ENCODE measurements at regions not wholly inside any gene's neighbourhood (a gene's known extent, or its start where the extent isn't known, plus 50 kb on each side); places are given as distances from the start of the nearest gene placed in this dataset.

- H3K9ac ChIP-seq (ENCODE audit: low read length in 2 of 2): no peak overlapping the region
- no peak overlapping the region for H3K27ac ChIP-seq (ENCODE audit: low read length)
- H3K4me1 ChIP-seq (ENCODE audit: control insufficient read depth, insufficient read depth, low read length): no peaks in the 10 kb centered on the region
- no peaks in the 10 kb centered on the region for H3K9me3 ChIP-seq (ENCODE audit: control insufficient read depth in 2 of 2, low read length in 2 of 2)
- H3K4me3 ChIP-seq (ENCODE audit: low read length in 2 of 2): no peak overlapping the region
- no peaks in the 10 kb centered on the region for H3K27me3 ChIP-seq (ENCODE audit: control insufficient read depth in 1 of 2, insufficient read depth in 2 of 2, low read length in 2 of 2)
- no peaks in the 10 kb centered on the region for H3K36me3 ChIP-seq (ENCODE audit: control insufficient read depth in 2 of 2, insufficient read depth in 2 of 2, low read length in 2 of 2)
Measured at GRCh38 chr2:234597576-234597861, 100.6 kb upstream of the ARL4C start.

GRCh38 chr2:234596696-234597575 lies 100.1 kb upstream of the ARL4C start:
- Histone ChIP-seq H3K36me3 (ENCODE audit: control insufficient read depth in 2 of 2, insufficient read depth in 2 of 2, low read length in 2 of 2) (no peaks in the 10 kb centered on the region), H3K27me3 (ENCODE audit: control insufficient read depth in 1 of 2, insufficient read depth in 2 of 2, low read length in 2 of 2) (no peaks in the 10 kb centered on the region), H3K27ac (ENCODE audit: low read length) (no peak overlapping the region), H3K9me3 (ENCODE audit: control insufficient read depth in 2 of 2, low read length in 2 of 2) (no peaks in the 10 kb centered on the region), H3K9ac (ENCODE audit: low read length in 2 of 2) (no peak overlapping the region), H3K4me1 (ENCODE audit: control insufficient read depth, insufficient read depth, low read length) (no peaks in the 10 kb centered on the region), H3K4me3 (ENCODE audit: low read length in 2 of 2) (no peak overlapping the region)

- H3K27me3 ChIP-seq (ENCODE audit: control insufficient read depth in 1 of 2, insufficient read depth in 2 of 2, low read length in 2 of 2): no peaks in the 10 kb centered on the region
- no peaks in the 10 kb centered on the region for H3K36me3 ChIP-seq (ENCODE audit: control insufficient read depth in 2 of 2, insufficient read depth in 2 of 2, low read length in 2 of 2)
- no peaks in the 10 kb centered on the region for H3K9me3 ChIP-seq (ENCODE audit: control insufficient read depth in 2 of 2, low read length in 2 of 2)
- no peak overlapping the region for H3K4me3 ChIP-seq (ENCODE audit: low read length in 2 of 2)
- no peak overlapping the region for H3K27ac ChIP-seq (ENCODE audit: low read length)
- no peak overlapping the region for H3K9ac ChIP-seq (ENCODE audit: low read length in 2 of 2)
- no peaks in the 10 kb centered on the region for H3K4me1 ChIP-seq (ENCODE audit: control insufficient read depth, insufficient read depth, low read length)
Measured at GRCh38 chr2:234595829-234596228, 98.9 kb upstream of the ARL4C start.

GRCh38 chr2:234594715-234595114 lies 97.8 kb upstream of the ARL4C start:
- Histone ChIP-seq H3K9me3 (ENCODE audit: control insufficient read depth in 2 of 2, low read length in 2 of 2) (no peaks in the 10 kb centered on the region), H3K27me3 (ENCODE audit: control insufficient read depth in 1 of 2, insufficient read depth in 2 of 2, low read length in 2 of 2) (no peaks in the 10 kb centered on the region), H3K27ac (ENCODE audit: low read length) (no peak overlapping the region), H3K36me3 (ENCODE audit: control insufficient read depth in 2 of 2, insufficient read depth in 2 of 2, low read length in 2 of 2) (no peaks in the 10 kb centered on the region), H3K4me1 (ENCODE audit: control insufficient read depth, insufficient read depth, low read length) (no peaks in the 10 kb centered on the region), H3K4me3 (ENCODE audit: low read length in 2 of 2) (no peak overlapping the region), H3K9ac (ENCODE audit: low read length in 2 of 2) (no peak overlapping the region)

GRCh38 chr2:234593636-234594035 lies 96.8 kb upstream of the ARL4C start:
- Histone ChIP-seq H3K9ac (ENCODE audit: low read length in 2 of 2) (no peak overlapping the region), H3K4me3 (ENCODE audit: low read length in 2 of 2) (no peak overlapping the region)

GRCh38 chr2:234592541-234592940 lies 95.7 kb upstream of the ARL4C start:
- Histone ChIP-seq H3K9me3 (ENCODE audit: control insufficient read depth in 2 of 2, low read length in 2 of 2) (no peaks in the 10 kb centered on the region), H3K27ac (ENCODE audit: low read length) (no peak overlapping the region), H3K27me3 (ENCODE audit: control insufficient read depth in 1 of 2, insufficient read depth in 2 of 2, low read length in 2 of 2) (no peaks in the 10 kb centered on the region), H3K4me1 (ENCODE audit: control insufficient read depth, insufficient read depth, low read length) (no peaks in the 10 kb centered on the region), H3K9ac (ENCODE audit: low read length in 2 of 2) (no peak overlapping the region), H3K36me3 (ENCODE audit: control insufficient read depth in 2 of 2, insufficient read depth in 2 of 2, low read length in 2 of 2) (no peaks in the 10 kb centered on the region), H3K4me3 (ENCODE audit: low read length in 2 of 2) (no peak overlapping the region)

More at GRCh38 chr2:234593636-234594035, 96.8 kb upstream of the ARL4C start:
- Histone ChIP-seq H3K27me3 (ENCODE audit: control insufficient read depth in 1 of 2, insufficient read depth in 2 of 2, low read length in 2 of 2) (no peaks in the 10 kb centered on the region), H3K36me3 (ENCODE audit: control insufficient read depth in 2 of 2, insufficient read depth in 2 of 2, low read length in 2 of 2) (no peaks in the 10 kb centered on the region), H3K9me3 (ENCODE audit: control insufficient read depth in 2 of 2, low read length in 2 of 2) (no peaks in the 10 kb centered on the region), H3K27ac (ENCODE audit: low read length) (no peak overlapping the region), H3K4me1 (ENCODE audit: control insufficient read depth, insufficient read depth, low read length) (no peaks in the 10 kb centered on the region)

- Histone ChIP-seq H3K36me3 (ENCODE audit: control insufficient read depth in 2 of 2, insufficient read depth in 2 of 2, low read length in 2 of 2) (no peaks in the 10 kb centered on the region), H3K27me3 (ENCODE audit: control insufficient read depth in 1 of 2, insufficient read depth in 2 of 2, low read length in 2 of 2) (no peaks in the 10 kb centered on the region), H3K27ac (ENCODE audit: low read length) (no peak overlapping the region), H3K9me3 (ENCODE audit: control insufficient read depth in 2 of 2, low read length in 2 of 2) (no peaks in the 10 kb centered on the region), H3K4me1 (ENCODE audit: control insufficient read depth, insufficient read depth, low read length) (no peaks in the 10 kb centered on the region), H3K4me3 (ENCODE audit: low read length in 2 of 2) (no peak overlapping the region), H3K9ac (ENCODE audit: low read length in 2 of 2) (no peak overlapping the region)
Measured at GRCh38 chr2:234590076-234590475, 93.2 kb upstream of the ARL4C start.

GRCh38 chr2:234588054-234588430 lies 91.2 kb upstream of the ARL4C start:
- Histone ChIP-seq H3K27me3 (ENCODE audit: control insufficient read depth in 1 of 2, insufficient read depth in 2 of 2, low read length in 2 of 2) (no peaks in the 10 kb centered on the region), H3K27ac (ENCODE audit: low read length) (no peak overlapping the region), H3K36me3 (ENCODE audit: control insufficient read depth in 2 of 2, insufficient read depth in 2 of 2, low read length in 2 of 2) (no peaks in the 10 kb centered on the region), H3K9me3 (ENCODE audit: control insufficient read depth in 2 of 2, low read length in 2 of 2) (no peaks in the 10 kb centered on the region), H3K9ac (ENCODE audit: low read length in 2 of 2) (no peak overlapping the region), H3K4me1 (ENCODE audit: control insufficient read depth, insufficient read depth, low read length) (no peaks in the 10 kb centered on the region), H3K4me3 (ENCODE audit: low read length in 2 of 2) (no peak overlapping the region)

- no peak overlapping the region for H3K4me3 ChIP-seq (ENCODE audit: low read length in 2 of 2)
- H3K27me3 ChIP-seq (ENCODE audit: control insufficient read depth in 1 of 2, insufficient read depth in 2 of 2, low read length in 2 of 2): no peaks in the 10 kb centered on the region
- H3K4me1 ChIP-seq (ENCODE audit: control insufficient read depth, insufficient read depth, low read length): no peaks in the 10 kb centered on the region
- no peak overlapping the region for H3K27ac ChIP-seq (ENCODE audit: low read length)
- no peak overlapping the region for H3K9ac ChIP-seq (ENCODE audit: low read length in 2 of 2)
- H3K9me3 ChIP-seq (ENCODE audit: control insufficient read depth in 2 of 2, low read length in 2 of 2): no peaks in the 10 kb centered on the region
- no peaks in the 10 kb centered on the region for H3K36me3 ChIP-seq (ENCODE audit: control insufficient read depth in 2 of 2, insufficient read depth in 2 of 2, low read length in 2 of 2)
Measured at GRCh38 chr2:234587341-234588053, 90.6 kb upstream of the ARL4C start.

GRCh38 chr2:234583331-234583730 lies 86.5 kb upstream of the ARL4C start:
- H3K4me1 ChIP-seq (ENCODE audit: control insufficient read depth, insufficient read depth, low read length): no peaks in the 10 kb centered on the region
- no peaks in the 10 kb centered on the region for H3K9me3 ChIP-seq (ENCODE audit: control insufficient read depth in 2 of 2, low read length in 2 of 2)
- H3K27ac ChIP-seq (ENCODE audit: low read length): no peak overlapping the region
- no peak overlapping the region for H3K9ac ChIP-seq (ENCODE audit: low read length in 2 of 2)
- H3K36me3 ChIP-seq (ENCODE audit: control insufficient read depth in 2 of 2, insufficient read depth in 2 of 2, low read length in 2 of 2): no peaks in the 10 kb centered on the region
- H3K4me3 ChIP-seq (ENCODE audit: low read length in 2 of 2): no peak overlapping the region
- H3K27me3 ChIP-seq (ENCODE audit: control insufficient read depth in 1 of 2, insufficient read depth in 2 of 2, low read length in 2 of 2): no peaks in the 10 kb centered on the region

GRCh38 chr2:234580686-234581085 lies 83.8 kb upstream of the ARL4C start:
- Histone ChIP-seq H3K27me3 (ENCODE audit: control insufficient read depth in 1 of 2, insufficient read depth in 2 of 2, low read length in 2 of 2) (no peaks in the 10 kb centered on the region), H3K4me1 (ENCODE audit: control insufficient read depth, insufficient read depth, low read length) (no peaks in the 10 kb centered on the region), H3K27ac (ENCODE audit: low read length) (no peak overlapping the region), H3K36me3 (ENCODE audit: control insufficient read depth in 2 of 2, insufficient read depth in 2 of 2, low read length in 2 of 2) (no peaks in the 10 kb centered on the region), H3K4me3 (ENCODE audit: low read length in 2 of 2) (no peak overlapping the region), H3K9ac (ENCODE audit: low read length in 2 of 2) (no peak overlapping the region), H3K9me3 (ENCODE audit: control insufficient read depth in 2 of 2, low read length in 2 of 2) (no peaks in the 10 kb centered on the region)

Data from stomach smooth muscle (tissue), 2 donors.